Breast epithelium (tissue), 3 donors: ENCODE measurements at regions not wholly inside any gene's neighbourhood (a gene's known extent, or its start where the extent isn't known, plus 50 kb on each side); places are given as distances from the start of the nearest gene placed in this dataset.

ENCODE experiments used
- CTCF ChIP-seq, 3 donors: fragments of 450-650 bp; IDR thresholded peaks; one replicate each; pipeline ENCODE4 v1.5.1; 2016 to 2017; ENCODE audit warnings: antibody characterized with exemption in 3 of 3, mild to moderate bottlenecking in 3 of 3, moderate library complexity in 3 of 3
- POLR2A ChIP-seq: fragments of 450-650 bp; IDR thresholded peaks from one replicate; pipeline ENCODE4 v1.6.1; 2016; ENCODE audit warnings: antibody characterized with exemption, mild to moderate bottlenecking, moderate library complexity
- POLR2AphosphoS5 ChIP-seq, 3 donors: sonication (generic); formaldehyde crosslinking; IDR thresholded peaks; one replicate each; pipeline ENCODE4 v1.6.1; 2017; ENCODE audit warnings: antibody characterized with exemption in 3 of 3

- TF ChIP-seq CTCF (IDR thresholded peaks at IDR 0.05) (no peak), POLR2A (no peak), POLR2AphosphoS5 (IDR thresholded peaks at IDR 0.05) (no peak)
These were observed 255.0 kb downstream of the ICOS start for GRCh38 chr2:204191574-204191973.
